ENCODE measurements at regions not wholly inside any gene's neighbourhood (a gene's known extent, or its start where the extent isn't known, plus 50 kb on each side); places are given as distances from the start of the nearest gene placed in this dataset.

GRCh38 chr17:77594416-77595209, 363.9 kb upstream of the TNRC6C start:
- DNase-seq, result no peak

- no peak for DNase-seq
Observed at GRCh38 chr17:77596491-77597417, 361.7 kb upstream of the TNRC6C start.

GRCh38 chr17:77597418-77598240, 360.9 kb upstream of the TNRC6C start:
- no peak for DNase-seq

- DNase-seq, result no peak
Observed at GRCh38 chr17:77598241-77598620, 360.3 kb upstream of the TNRC6C start.

- no peak for DNase-seq
Observed at GRCh38 chr17:77599699-77600098, 358.8 kb upstream of the TNRC6C start.

GRCh38 chr17:77600346-77600745, 358.2 kb upstream of the TNRC6C start:
- no peak for DNase-seq

- no peak for DNase-seq
Observed at GRCh38 chr17:77601054-77601979, 357.2 kb upstream of the TNRC6C start.

GRCh38 chr17:77602062-77602746, 356.3 kb upstream of the TNRC6C start:
- no peak for DNase-seq

- DNase-seq, result no peak
Observed at GRCh38 chr17:77602883-77603640, 355.4 kb upstream of the TNRC6C start.

- DNase-seq, result no peak
Observed at GRCh38 chr17:77604301-77604972, 354.1 kb upstream of the TNRC6C start.

- no peak for DNase-seq
Observed at GRCh38 chr17:77604973-77605313, 353.6 kb upstream of the TNRC6C start.

- DNase-seq, result no peak
Observed at GRCh38 chr17:77606146-77606864, 352.2 kb upstream of the TNRC6C start.

GRCh38 chr17:77606865-77607210, 351.7 kb upstream of the TNRC6C start:
- no peak for DNase-seq

- DNase-seq, result no peak
Observed at GRCh38 chr17:77607606-77608005, 350.9 kb upstream of the TNRC6C start.

- no peak for DNase-seq
Observed at GRCh38 chr17:77608431-77608830, 350.1 kb upstream of the TNRC6C start.

GRCh38 chr17:77609553-77610517, 348.7 kb upstream of the TNRC6C start:
- DNase-seq, result no peak

- DNase-seq, result no peak
Observed at GRCh38 chr17:77610518-77610893, 348.0 kb upstream of the TNRC6C start.

GRCh38 chr17:77610972-77611521, 347.5 kb upstream of the TNRC6C start:
- DNase-seq, result no peak

Measured in 8988T (cell line).